DMS153 treated with DMSO at 0.1 percent for 48 hours (cell line): ENCODE measurements at regions not wholly inside any gene's neighbourhood (a gene's known extent, or its start where the extent isn't known, plus 50 kb on each side); places are given as distances from the start of the nearest gene placed in this dataset.
"Not testable (repeated sequence)": the region's sequence is repeated elsewhere in the genome, so short reads cannot be mapped to it uniquely, and the experiment has no call there.

Experiments
- DNase-seq: peaks from one replicate; lab custom pipeline; 2025; ENCODE audit not compliant: unreplicated experiment; lab: John Stamatoyannopoulos, UW

DNA sequence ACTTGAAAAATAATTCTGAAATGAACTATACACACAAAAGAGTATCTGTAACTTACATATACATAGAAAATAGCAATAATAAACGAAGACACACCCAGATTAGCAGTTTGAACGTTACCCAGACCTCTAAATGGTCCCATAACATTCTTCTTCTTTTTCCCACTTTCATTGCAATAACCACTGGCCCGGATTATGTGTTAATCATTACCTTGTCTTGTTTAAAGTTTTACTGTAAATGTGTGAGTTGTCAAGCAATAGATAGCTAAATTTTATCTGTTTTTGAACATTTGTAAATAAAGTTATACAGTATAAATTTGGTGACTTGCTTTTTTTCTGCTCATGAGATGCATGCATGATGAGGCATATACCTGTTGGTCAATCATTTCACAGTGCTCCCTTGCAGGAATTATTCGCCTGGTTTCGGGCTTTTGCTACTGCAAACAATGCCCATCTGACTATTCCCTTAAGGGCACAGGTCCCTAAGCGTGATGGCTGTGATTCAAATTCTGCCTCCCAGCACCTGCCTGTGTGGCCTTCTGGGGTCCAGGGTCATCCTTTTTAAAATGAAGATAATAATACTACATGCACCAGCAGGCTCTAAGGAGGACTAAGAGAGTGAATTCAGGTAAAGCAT, 66.1 kb downstream of the GADD45G start:
- DNase-seq: no peak

DNA sequence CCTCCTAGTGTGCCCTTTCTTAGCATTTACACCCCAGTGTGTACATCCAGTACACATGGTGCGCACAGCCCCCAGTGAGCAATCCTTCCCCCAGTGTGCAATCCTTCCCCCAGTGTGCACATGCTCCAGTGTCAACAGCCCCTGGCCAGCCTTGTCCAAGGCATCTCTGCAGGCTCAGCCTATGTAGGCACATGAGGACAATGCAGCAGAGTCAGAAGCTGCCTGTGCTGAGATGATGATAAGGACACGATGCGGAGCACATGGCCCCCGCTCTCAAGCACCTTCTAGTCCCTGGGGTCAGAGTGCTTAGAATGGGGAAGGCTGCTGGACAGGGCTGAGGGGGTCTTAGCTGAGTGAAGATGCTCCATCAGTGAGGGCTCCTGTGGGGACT, 69.8 kb downstream of the GADD45G start:
- no peak for DNase-seq

DNA sequence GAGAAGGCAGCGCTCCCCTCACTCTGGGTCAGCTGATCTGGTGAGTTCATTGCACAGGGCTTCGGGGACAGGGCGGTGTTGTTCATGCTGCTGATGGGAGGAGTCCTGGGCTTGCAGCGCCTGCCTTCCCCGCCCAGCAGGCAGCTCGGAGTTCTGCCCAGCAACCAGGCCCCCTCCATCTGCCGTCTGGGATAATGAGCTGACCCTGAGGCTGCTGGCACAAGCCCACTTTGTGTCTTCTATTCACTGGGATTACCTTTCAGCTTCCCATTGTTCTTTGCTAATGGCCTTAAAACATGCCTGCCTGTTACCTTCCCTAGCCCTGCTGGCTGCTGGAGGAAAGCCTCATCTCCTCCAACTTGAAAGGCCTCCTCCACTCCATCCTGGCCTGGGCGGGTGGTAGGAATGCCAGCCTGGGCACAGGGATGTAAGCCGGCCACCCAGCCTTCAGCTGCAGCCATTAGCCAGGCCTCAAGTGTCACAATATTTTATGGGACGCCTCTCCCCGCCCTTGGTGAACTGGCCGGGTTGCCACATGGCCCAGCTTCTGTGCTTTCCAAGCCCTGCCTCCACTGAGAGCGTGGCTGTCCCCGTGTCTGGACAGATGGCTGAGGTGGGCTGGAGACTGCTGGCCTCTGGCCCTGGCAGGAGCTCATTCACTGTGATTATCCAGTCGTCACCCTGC, 70.4 kb downstream of the GADD45G start:
- DNase-seq: peak; percentile 77

DNA sequence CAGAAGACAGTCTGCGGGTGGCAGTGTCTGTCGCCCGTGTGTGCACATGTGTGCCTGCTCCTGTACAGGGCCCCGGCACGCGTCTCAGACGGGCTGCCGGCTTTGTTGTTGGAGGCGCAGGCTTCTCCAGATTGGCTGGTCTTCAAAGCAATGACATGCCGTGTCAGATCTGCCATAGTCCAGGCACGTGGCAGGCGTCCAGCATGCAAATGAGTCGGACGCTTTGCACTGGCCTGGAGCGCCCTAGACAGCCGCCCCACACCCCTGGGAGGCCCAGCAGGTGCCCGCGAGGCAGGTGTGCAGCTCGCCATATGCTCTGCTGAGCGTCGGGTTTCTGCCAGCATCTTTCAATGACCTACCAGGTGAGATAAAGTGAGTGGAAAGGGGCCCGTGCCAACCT, 71.5 kb downstream of the GADD45G start:
- DNase-seq: peak; percentile 96

DNA sequence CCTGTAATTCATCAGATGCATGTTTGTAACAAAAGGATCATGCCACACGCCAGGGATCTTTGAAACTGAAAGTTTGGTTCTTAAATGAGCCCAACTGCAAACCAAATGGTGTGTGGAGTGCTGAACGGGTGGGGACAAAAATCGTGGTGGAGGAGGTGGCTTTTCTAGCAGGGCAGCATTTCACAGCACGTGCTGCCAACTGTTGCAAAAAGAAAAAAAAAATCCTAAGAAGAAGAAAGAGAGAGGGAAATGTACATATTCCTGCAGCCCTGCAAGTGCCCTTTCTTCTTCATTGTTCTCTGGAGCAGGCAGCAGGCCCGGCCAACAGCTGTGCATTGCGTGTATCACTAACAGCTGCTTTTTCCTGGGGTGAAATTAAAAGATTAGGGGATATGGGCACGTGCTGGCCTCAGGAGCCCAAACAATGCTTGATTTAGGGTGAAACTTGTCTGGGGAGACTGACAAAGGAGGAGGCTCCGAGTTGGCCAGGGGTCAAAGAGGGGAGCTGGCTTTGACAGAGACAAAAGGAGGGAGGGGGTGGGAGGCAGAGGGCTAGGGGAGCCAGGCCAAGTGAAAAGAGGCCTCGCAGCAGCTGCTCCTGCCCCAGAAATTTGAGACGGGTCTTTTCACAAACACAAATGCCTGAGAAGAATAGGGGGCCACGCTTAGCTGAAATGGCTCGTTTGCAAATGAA, 73.0 kb downstream of the GADD45G start:
- peak; percentile 90 for DNase-seq

DNA sequence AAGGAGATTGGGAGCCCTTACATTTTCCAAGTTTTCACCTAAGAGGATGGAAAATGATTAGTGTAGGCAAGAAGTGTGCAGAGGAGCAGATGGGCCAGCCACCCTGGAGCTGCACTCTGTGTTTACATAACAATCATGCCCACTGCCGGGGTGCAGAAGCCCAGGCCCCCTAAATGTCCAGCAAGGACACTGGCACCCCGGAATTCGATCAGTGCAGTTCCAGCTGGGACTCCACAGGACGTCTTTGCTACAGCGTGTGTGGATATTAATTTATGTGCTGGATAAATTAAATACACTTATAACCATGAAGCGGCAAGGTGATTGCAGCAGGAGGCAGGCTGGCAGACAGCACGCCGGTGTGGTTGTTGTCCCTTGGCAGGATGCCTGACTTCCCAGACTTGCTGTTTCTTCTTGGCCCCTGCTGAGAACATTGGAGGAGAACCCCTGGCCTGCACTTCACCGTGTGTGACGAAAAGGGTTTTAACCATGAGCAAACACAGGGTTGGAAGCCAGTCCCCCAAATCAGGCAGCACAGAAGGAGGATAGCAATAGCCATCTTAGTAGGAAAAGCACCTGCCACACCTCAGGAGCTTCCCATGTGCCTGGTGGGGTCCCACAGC, 73.7 kb downstream of the GADD45G start:
- peak; percentile 58 for DNase-seq

DNA sequence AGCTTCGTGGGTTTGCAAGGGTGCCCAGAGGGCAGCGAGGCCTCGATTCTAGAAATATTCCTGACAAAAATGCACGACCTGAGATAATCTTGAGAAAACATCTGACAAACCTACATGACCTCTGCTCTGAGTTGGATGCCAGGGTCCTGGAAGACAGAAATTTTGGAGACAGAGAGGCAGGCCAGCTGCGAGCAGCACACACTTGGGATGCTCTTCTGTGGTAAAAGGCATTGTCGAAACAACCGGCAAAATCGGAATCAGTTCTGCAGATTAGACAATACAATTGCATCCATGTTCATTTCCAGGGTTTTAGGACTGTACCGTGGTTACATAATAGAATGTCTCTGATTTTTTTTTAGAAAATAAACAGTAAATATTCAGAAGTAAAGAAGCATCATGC, 74.2 kb downstream of the GADD45G start:
- no peak for DNase-seq

DNA sequence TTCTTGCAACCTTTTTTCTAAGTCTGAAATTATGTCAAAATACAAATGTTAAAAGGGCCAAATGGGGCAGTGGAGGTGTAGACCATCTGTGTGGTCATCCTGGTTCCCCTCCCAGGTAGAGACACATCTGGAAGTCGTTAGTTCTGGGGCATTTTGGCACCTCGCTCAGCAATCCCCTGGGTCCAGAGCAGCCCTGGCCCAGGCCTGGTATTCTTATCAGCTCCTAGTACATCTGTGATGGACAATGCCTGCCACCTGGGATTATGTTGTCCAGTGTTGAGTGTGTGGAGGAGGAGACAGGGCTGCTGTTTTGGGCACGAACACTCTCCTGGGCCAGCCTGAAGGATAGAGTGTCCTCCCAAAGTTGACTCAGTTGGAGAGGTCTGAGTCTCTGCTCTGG, 74.8 kb downstream of the GADD45G start:
- no peak for DNase-seq

DNA sequence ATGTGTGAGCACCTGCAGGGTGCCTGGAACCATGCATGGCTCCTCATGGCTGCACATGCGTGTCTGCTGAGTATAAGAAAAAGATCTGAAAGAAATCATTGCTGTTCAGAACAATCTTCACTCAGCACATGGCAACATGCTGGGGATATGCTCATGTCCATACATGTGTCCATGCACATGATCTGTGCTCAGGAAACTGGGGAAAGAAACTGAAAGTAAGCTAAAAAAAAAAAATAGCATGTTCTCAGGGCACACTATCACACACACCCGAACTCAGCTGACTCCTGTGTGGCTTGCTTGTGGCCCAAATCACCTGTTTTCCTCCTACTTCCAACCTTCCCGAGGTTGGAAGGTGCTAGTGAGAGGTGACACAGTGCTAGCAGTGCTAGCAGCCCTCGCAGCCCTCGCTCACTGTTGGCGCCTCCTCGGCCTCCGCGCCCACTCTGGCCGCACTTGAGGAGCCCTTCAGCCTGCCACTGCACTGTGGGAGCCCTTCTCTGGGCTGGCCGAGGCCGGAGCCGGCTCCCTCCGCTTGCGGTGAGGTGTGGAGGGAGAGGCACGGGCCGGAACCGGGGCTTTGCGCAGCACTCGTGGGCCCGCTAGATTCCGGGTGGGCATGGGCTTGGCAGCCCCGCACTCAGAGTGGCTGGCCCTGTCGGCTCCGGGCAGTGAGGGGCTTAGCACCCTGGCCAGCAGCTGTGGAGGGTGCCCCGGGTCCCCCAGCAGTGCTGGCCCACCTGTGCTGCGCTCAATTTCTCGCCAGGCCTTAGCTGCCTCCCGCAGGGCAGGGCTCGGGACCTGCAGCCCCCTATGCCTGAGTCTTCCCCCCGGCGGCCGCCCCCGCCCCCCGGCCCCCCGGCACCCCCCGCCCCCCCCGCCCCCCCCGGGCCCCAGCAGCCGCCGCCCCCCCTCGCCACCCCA, 76.0 kb downstream of the GADD45G start:
- DNase-seq: no peak

DNA sequence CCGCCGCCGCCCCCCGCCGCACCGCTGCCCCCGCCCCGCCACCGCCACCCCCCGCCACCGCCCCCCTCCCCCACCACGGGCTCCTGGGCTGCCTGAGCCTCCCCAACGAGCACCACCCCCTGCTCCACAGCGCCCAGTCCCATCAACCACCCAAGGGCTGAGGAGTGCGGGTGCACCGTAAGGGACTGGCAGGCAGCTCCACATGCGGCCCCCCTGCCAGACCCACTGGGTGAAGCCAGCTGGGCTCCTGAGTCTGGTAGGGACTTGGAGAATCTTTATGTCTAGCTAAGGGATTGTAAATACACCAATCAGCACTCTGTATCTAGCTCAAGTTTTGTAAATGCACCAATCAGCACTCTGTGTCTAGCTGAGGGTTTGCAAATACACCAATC, 76.7 kb downstream of the GADD45G start:
- DNase-seq: not testable (repeated sequence)

DNA sequence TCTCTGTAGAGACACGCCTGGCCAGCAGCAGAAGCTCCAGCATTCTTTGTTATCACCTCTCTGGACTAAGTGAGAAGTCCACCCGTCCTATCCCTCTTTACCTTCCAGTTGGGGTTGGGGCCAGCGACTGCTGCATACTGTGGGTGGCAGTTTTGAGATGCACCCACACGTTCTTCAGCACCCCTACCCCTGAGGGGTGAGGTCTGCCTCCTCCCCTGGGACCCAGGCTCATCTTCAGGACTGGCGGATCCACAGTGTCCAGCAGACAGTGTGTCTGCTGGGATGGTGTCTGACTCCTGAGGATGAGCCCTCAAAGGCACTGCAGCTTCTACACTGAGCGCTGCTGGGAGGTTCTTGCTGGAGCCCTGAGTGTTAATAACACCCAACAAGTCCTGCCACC, 78.8 kb downstream of the GADD45G start:
- DNase-seq: no peak

DNA sequence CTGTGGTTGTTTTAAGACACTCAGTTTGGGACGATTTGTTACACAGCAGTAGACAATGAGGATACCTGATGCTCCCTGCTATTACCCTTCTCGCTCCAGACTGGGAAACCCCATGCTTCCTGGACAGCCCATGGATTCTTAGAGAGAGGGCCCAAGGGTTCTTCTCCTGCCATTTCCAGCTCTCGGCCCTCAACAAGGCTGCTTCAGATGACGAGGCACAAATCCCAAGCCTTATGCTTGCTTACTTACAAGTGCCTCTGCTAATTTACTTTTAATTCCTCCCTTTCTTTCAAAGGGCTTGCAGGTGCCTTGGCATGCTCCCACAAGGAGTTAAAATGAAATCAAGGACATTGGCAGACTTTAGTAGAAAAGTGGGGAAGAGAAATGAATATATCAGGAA, 79.4 kb downstream of the GADD45G start:
- no peak for DNase-seq

DNA sequence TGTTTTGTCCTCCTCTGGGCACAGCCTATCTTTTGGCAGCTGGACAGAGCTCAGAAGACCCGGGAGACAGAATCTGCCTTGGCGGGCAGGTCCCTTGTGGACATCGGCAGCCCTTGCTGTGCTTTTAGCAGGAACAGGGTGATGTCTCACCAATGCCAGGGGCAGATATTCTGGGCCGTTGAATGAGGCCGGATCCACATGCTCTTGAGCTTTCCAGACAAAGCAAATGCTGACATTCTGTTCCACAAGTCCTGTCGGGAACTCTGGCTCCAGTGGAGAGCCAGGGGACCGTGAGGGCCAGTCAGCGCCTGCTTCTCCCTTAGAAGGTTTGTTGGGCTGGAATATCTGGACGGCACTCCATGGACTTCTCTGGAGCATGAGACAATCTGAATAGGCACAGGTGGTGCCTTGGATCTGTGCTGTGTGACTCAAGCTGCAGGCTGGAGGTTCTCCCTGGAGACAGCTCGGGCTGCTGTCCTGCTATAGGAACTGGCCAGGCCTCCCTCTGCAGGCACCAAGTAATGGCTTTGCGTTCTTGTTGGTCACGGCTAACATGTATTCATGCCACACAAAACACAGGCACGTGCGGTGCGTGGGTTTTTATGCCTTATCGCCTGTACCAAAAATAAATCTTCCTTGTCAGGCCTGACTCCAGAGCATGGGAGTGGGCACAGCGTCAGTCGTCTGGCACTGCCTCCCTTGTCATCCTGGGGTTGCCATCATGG, 80.3 kb downstream of the GADD45G start:
- DNase-seq: peak; percentile 27

DNA sequence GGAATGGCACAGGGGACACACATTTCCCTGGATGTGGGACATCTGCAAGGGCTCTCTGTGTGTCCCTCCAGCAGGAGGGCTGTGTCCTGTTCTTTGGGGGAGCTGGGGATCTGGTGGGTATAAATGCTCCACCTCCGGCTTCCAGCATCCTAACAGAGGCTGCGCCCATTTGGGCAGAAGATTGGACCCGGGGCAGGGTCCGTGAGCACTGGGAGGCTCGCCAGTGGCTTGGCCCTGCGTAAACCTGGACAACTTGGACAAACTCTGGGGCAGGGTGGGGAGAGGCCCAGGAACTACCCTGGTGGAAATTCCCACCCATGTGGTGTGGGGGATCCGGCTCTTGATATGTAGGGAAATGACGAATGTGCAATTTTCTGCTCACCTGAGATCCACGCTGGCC, 80.9 kb downstream of the GADD45G start:
- no peak for DNase-seq

DNA sequence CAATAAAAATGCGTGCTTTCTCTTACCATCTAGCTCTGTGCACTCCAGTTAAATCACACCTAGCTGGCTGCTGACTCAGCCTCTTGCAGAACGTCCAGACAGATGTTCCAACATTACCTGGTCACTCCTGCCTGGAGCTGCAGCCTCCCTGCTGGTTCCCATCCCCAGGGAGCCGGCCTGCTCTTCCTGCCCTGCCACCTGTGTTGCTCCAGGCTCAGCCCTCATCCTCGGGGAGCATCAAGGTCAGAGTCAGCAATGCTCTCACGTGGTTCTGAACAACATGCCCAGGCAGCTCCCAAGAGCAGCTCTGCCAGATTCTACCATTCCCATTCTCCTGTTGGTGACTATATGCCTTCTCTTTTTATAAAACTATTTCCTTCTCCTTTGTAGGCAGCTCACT, 81.3 kb downstream of the GADD45G start:
- DNase-seq: peak; percentile 91

DNA sequence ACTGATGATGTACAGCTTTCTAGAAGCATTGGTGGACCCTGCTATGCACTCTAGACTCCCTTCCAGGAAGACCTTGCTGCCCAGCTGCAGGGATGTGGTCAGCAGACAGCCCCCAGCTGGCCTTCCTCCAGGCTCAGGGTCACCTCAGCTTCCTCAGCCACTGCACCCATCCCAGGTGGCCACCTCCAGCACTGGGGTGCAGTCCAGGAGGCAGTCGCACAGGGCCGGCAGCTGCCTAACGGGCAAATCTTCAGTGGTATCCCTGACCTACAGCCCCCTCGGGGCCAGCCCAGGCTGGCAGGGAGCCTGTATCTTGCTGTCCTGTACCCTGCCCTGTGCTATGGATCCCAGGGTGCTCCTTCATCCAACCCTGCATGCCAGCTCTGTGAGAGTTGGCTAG, 81.8 kb downstream of the GADD45G start:
- DNase-seq: no peak

DNA sequence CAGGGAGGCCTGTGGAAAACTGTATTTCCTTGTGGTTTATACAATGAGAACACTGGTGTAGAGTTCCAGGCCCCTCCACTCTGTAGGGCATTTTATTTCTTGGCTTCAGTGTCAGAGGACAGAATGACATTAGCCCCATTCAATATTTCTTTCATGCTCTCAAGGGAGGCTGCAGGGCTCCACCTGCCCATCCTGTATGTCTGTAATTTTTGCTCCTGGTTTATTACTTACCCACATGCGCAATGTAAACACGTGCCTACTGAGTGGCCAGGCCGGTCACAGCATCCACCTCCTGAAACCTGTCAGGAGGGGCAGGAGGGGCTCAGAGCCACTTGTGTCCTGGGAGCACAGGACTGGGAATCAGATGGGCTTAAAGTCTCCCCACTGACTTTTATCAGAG, 82.4 kb downstream of the GADD45G start:
- peak; percentile 86 for DNase-seq

DNA sequence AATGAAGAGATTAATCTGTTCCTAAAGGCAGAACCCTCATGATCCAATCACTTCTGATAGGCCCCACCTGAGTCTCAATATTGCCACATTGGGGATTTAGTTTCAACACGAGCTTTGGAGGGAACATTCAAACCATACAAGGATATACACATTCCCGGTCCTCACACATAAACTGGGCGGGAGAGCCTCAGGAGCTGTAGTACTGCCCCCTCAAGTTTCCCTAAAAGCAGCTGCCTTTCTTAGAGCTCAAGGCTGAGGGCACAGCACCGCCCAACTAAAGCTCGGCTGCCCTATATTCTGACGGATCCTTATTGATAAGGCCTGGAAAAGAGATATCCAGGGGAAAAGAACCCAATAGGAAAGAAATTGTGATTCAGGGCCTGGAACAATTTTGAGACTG, 83.0 kb downstream of the GADD45G start:
- no peak for DNase-seq

DNA sequence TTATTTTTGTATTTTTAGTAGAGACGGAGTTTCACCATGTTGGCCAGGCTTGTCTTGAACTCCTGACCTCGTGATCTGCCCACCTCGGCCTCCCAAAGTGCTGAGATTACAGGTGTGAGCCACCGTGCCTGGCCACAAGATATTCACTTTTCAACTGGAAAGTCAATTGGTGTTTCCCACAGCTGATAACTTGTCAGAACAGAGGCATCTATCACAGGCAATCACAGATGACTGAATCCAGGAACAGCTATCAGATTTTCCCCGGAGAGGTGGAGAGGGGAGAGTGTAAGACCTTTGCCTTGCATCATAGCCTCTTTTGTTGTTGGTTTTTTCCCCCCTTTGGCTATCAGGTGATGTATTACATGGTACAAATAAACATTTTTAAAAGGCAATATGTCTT, 84.5 kb downstream of the GADD45G start:
- DNase-seq: not testable (repeated sequence)

DNA sequence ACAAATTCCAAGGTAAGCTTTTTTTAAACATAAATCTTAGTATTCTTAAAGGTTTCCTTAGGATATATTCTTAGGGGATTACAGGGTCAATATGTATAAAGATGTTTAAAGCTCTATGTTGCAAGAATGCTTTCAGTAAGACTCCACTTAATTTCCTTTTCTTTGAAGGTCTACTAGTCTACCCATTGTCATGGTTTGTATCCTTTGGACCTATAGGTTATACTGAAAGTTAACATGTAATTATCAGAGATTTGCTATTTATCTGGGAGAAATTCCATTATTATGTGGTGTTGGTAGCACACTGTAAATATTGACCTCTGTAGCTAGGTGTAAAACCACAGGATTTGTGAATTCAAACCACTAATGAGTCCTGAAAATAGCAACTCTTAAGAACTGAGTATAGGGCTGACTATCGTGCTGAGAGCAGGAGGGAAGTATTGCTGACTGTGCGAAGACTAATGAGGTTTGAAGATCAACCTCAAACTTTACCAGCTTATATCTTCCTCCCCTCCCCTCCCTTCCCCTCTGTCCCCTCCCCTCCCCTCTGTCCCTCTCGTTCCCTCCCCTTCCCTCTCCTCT, 85.6 kb downstream of the GADD45G start:
- no peak for DNase-seq
